H9 (cell line): ENCODE measurements at regions not wholly inside any gene's neighbourhood (a gene's known extent, or its start where the extent isn't known, plus 50 kb on each side); places are given as distances from the start of the nearest gene placed in this dataset.

ENCODE experiments used
- DNase-seq: peaks from one replicate; pipeline ENCODE4 v3.0.0-alpha.2; 2017
- H2AFZ ChIP-seq: one replicate; pipeline ENCODE4 v1.6.1; 2013; ENCODE audit warnings: mild to moderate bottlenecking, low read length, control low read depth, moderate library complexity
- H2AK5ac ChIP-seq: 2 replicates; pipeline ENCODE4 v1.6.1; 2013; ENCODE audit warnings: low read length, control low read depth, mixed read lengths; ENCODE audit not compliant: insufficient read length
- H2BK120ac ChIP-seq: one replicate; pipeline ENCODE4 v1.6.1; 2013; ENCODE audit warnings: low read depth, mild to moderate bottlenecking, low read length, control low read depth, inconsistent platforms; ENCODE audit not compliant: poor library complexity, severe bottlenecking
- H2BK12ac ChIP-seq: 2 replicates; pipeline ENCODE4 v1.6.1; 2013; ENCODE audit warnings: low read length, control low read depth, mixed read lengths, low read depth; ENCODE audit not compliant: insufficient read length
- H2BK15ac ChIP-seq: 2 replicates; pipeline ENCODE4 v1.6.1; 2013; ENCODE audit warnings: low read depth, low read length, control low read depth
- H2BK20ac ChIP-seq: one replicate; pipeline ENCODE4 v1.6.1; 2013; ENCODE audit warnings: low read depth, mild to moderate bottlenecking, low read length, control low read depth, inconsistent platforms; ENCODE audit not compliant: poor library complexity, severe bottlenecking
- H2BK5ac ChIP-seq: 2 replicates; pipeline ENCODE4 v1.6.1; 2013; ENCODE audit warnings: low read length, control low read depth, mixed read lengths; ENCODE audit not compliant: insufficient read length
- H3K14ac ChIP-seq: 2 replicates; pipeline ENCODE4 v1.6.1; 2013; ENCODE audit warnings: low read length, control low read depth; ENCODE audit not compliant: insufficient read depth
- H3K18ac ChIP-seq: 2 replicates; pipeline ENCODE4 v1.6.1; 2013; ENCODE audit warnings: low read depth, mild to moderate bottlenecking, mixed read lengths, low read length, control low read depth; ENCODE audit not compliant: insufficient read length
- H3K23ac ChIP-seq: 2 replicates; pipeline ENCODE4 v1.6.1; 2013; ENCODE audit warnings: low read length, control low read depth, mixed read lengths, low read depth; ENCODE audit not compliant: insufficient read length
- H3K23me2 ChIP-seq: 2 replicates; pipeline ENCODE4 v1.6.1; 2013; ENCODE audit warnings: low read depth, mild to moderate bottlenecking, mixed read lengths, low read length, control low read depth; ENCODE audit not compliant: insufficient read length, poor library complexity, severe bottlenecking
- H3K27ac ChIP-seq: 2 replicates; pipeline ENCODE4 v1.5.1; 2013; ENCODE audit warnings: low read length, control low read depth, mixed read lengths, low read depth; ENCODE audit not compliant: insufficient read length
- H3K27me3 ChIP-seq: 2 replicates; pipeline ENCODE4 v1.6.1; 2013; ENCODE audit warnings: low read length, control low read depth, inconsistent platforms; ENCODE audit not compliant: insufficient read depth
- H3K4ac ChIP-seq: 2 replicates; pipeline ENCODE4 v1.6.1; 2013; ENCODE audit warnings: low read depth, mild to moderate bottlenecking, control low read depth, inconsistent platforms, low read length, moderate library complexity
- H3K4me1 ChIP-seq: 2 replicates; pipeline ENCODE4 v1.6.1; 2013; ENCODE audit warnings: low read length, control low read depth, inconsistent platforms; ENCODE audit not compliant: insufficient read depth
- H3K4me2 ChIP-seq: 2 replicates; pipeline ENCODE4 v1.6.1; 2013; ENCODE audit warnings: low read length, control low read depth, mixed read lengths; ENCODE audit not compliant: insufficient read length, insufficient read depth
- H3K56ac ChIP-seq: 2 replicates; pipeline ENCODE4 v1.6.1; 2013; ENCODE audit warnings: low read depth, mild to moderate bottlenecking, mixed read lengths, low read length, control low read depth; ENCODE audit not compliant: insufficient read length
- H3K79me1 ChIP-seq: 2 replicates; pipeline ENCODE4 v1.6.1; 2013; ENCODE audit warnings: low read depth, mild to moderate bottlenecking, moderate library complexity, low read length, control low read depth, inconsistent platforms; ENCODE audit not compliant: insufficient read depth, poor library complexity, severe bottlenecking
- H3K79me2 ChIP-seq: 2 replicates; pipeline ENCODE4 v1.6.1; 2013; ENCODE audit warnings: low read length, control low read depth, inconsistent platforms; ENCODE audit not compliant: insufficient read depth
- H3K9ac ChIP-seq: 2 replicates; pipeline ENCODE4 v1.6.1; 2013; ENCODE audit warnings: low read length, control low read depth, mixed read lengths; ENCODE audit not compliant: insufficient read length; ENCODE audit errors: extremely low read depth
- H3K9me3 ChIP-seq: one replicate; pipeline ENCODE4 v1.6.1; 2013; ENCODE audit warnings: low read depth, low read length, inconsistent platforms; ENCODE audit not compliant: control insufficient read depth
- H3T11ph ChIP-seq: one replicate; pipeline ENCODE4 v1.6.1; 2013; ENCODE audit warnings: mild to moderate bottlenecking, low read length, control low read depth, inconsistent platforms
- H4K20me1 ChIP-seq: one replicate; pipeline ENCODE4 v1.6.1; 2013; ENCODE audit not compliant: control insufficient read depth, insufficient read length, insufficient read depth
- H4K5ac ChIP-seq: 2 replicates; pipeline ENCODE4 v1.6.1; 2013; ENCODE audit warnings: low read depth, mild to moderate bottlenecking, mixed read lengths, low read length, control low read depth; ENCODE audit not compliant: insufficient read length
- H4K8ac ChIP-seq: replicated peaks from 2 replicates; pipeline ENCODE4 v1.6.1; 2013; ENCODE audit warnings: low read length, control low read depth, mixed read lengths, low read depth; ENCODE audit not compliant: insufficient read length
- H4K91ac ChIP-seq: 2 replicates; pipeline ENCODE4 v1.6.1; 2013; ENCODE audit warnings: low read depth, mild to moderate bottlenecking, moderate library complexity, mixed read lengths, low read length, control low read depth; ENCODE audit not compliant: insufficient read length
- H3K27ac Mint-ChIP-seq, 3 experiments: 2 replicates in 2 of 3; 3 replicates in 1 of 3; pipeline ENCODE4 v1.8.0; 2020 to 2021; ENCODE audit warnings: mixed read lengths in 3 of 3, mild to moderate bottlenecking in 1 of 3, moderate library complexity in 1 of 3
- H3K27me3 Mint-ChIP-seq: 2 replicates; pipeline ENCODE4 v1.8.0; 2021; ENCODE audit warnings: low read depth, mild to moderate bottlenecking, moderate library complexity, mixed read lengths
- H3K36me3 Mint-ChIP-seq, 3 experiments: 2 replicates in 2 of 3; 3 replicates in 1 of 3; pipeline ENCODE4 v1.8.0; 2020 to 2021; ENCODE audit warnings: low read depth in 3 of 3, mixed read lengths in 3 of 3; ENCODE audit not compliant: insufficient read depth in 1 of 3
- H3K4me1 Mint-ChIP-seq, 2 experiments: 2 replicates each; pipeline ENCODE4 v1.8.0; 2020; ENCODE audit warnings: mixed read lengths in 2 of 2
- H3K4me3 Mint-ChIP-seq, 2 experiments: 2 replicates in 1 of 2; 3 replicates in 1 of 2; pipeline ENCODE4 v1.8.0; 2020 to 2021; ENCODE audit warnings: mild to moderate bottlenecking in 2 of 2, mixed read lengths in 2 of 2, moderate library complexity in 1 of 2
- H3K9me3 Mint-ChIP-seq, 2 experiments: 2 replicates in 1 of 2; 3 replicates in 1 of 2; pipeline ENCODE4 v1.8.0; 2020; ENCODE audit warnings: mild to moderate bottlenecking in 2 of 2, mixed read lengths in 2 of 2, moderate library complexity in 1 of 2
- CTCF ChIP-seq: fragments of 200-600 bp; sonication (generic); conservative IDR thresholded peaks from 3 replicates; pipeline ENCODE4 v1.8.0; 2021; ENCODE audit warnings: antibody characterized with exemption, mild to moderate bottlenecking
- WGBS: extraction: QIAGEN DNeasy Blood & Tissue Kit; methylation state at CpG from one replicate; pipeline ENCODE4 v1.1.7; 2013; ENCODE audit warnings: missing lambda C conversion rate, low lambda C conversion rate, mixed read lengths; ENCODE audit not compliant: insufficient read length; ENCODE audit errors: extremely low coverage; 5-methylcytosine and 5-hydroxymethylcytosine counted together

DNA sequence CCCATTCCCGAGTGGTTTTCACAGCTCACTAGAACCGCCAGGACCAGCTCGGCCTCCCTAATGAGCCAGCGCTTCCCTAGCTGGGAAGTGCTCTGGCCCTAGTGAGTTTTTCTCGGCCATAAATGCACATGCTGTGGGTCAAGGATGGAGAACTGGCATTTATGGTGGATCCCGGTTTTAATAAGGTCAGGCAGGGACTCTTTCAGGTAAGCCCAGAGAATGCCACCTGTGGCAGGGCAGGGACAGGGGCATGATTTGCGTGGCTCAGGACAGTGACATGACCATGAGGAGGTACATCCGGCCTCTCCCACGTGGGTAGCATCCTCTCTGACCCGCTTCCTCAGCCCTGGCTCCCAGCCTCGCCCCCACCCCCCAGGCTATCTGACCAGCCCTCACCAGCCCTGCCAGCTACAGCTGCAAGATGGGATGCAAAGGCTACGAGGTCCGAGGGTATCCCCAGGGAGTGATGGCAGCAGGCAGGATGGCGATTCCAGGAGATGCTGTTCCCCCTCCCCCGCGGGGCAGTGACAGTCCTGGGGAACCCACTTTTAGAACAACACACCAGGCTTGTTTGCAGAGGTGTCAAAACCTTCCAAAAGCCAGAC, 60.3 kb upstream of the ADAMTS2 start:
- Mint-ChIP-seq H3K4me3 (no peak overlapping the region), H3K27ac (no peak overlapping the region; a peak in 1 of 7 replicates), H3K4me1 (no peaks in the 10 kb centered on the region), H3K36me3 (peaks cover 0 to 15% (median 3%) of the 10 kb centered on the region in 3 experiments; a peak in 3 of 7 replicates), H3K27me3 (peaks cover 9% of the 10 kb centered on the region), H3K9me3 (peaks cover 26 to 30% of the 10 kb centered on the region in 2 experiments)
- Histone ChIP-seq H2BK20ac (no peak overlapping the region), H2AK5ac (no peak overlapping the region), H3K4me2 (no peak overlapping the region), H2BK12ac (no peak overlapping the region), H3K27me3 (no peaks in the 10 kb centered on the region), H3K4ac (no peak overlapping the region), H3K27ac (no peak overlapping the region), H3K79me1 (no peaks in the 10 kb centered on the region), H2BK120ac (no peak overlapping the region), H2BK5ac (no peak overlapping the region), H4K91ac (no peak overlapping the region), H3K4me1 (no peaks in the 10 kb centered on the region), H3K79me2 (no peaks in the 10 kb centered on the region), H2AFZ (no peak overlapping the region), H4K20me1 (no peaks in the 10 kb centered on the region), H3K23ac (no peak overlapping the region), H3T11ph (no peak overlapping the region), H3K14ac (peak overlapping the region; percentile 30; the same call in 1 of the 2 replicates), H3K23me2 (no peaks in the 10 kb centered on the region), H4K8ac (no peak overlapping the region), H2BK15ac (no peak overlapping the region), H4K5ac (no peak overlapping the region), H3K9me3 (peaks cover 14% of the 10 kb centered on the region), H3K9ac (no peak overlapping the region), H3K18ac (no peak overlapping the region), H3K56ac (no peak overlapping the region)
- peak; percentile 14 for DNase-seq
- no CpG with 5 or more reads among the region's 16 CpGs for WGBS
- TF ChIP-seq CTCF: no peak
